MCF 10A (cell line): ENCODE measurements at regions not wholly inside any gene's neighbourhood (a gene's known extent, or its start where the extent isn't known, plus 50 kb on each side); places are given as distances from the start of the nearest gene placed in this dataset.

Experiments used
- BruUV-seq: library from RNA; stranded (reverse); fragments of 400-500 nt; replicated peaks from 2 replicates; lab custom pipeline; 2021; lab: Mats Ljungman, UMichigan
- CTCF ChIA-PET: fragments of 300-600 bp; sonication (Branson Sonifier 250); formaldehyde crosslinking; extraction: SDS; loops from one replicate; lab custom pipeline; 2021; ENCODE audit warnings: antibody characterized with exemption, inconsistent platforms; lab: Yijun Ruan, JAX
- POLR2A ChIA-PET: fragments of 300-600, 350-650 bp; sonication (Branson Sonifier 250); formaldehyde crosslinking; extraction: SDS; loops from one replicate; lab custom pipeline; 2020; ENCODE audit warnings: antibody characterized with exemption, inconsistent platforms; lab: Yijun Ruan, JAX
- DNase-seq: peaks from one replicate; pipeline ENCODE4 v3.0.0-alpha.2; 2018; ENCODE audit not compliant: unreplicated experiment
- H3K27ac Mint-ChIP-seq: one replicate; pipeline ENCODE4 v1.8.0; 2022; ENCODE audit warnings: mild to moderate bottlenecking, low read depth, mixed read lengths; ENCODE audit not compliant: unreplicated experiment
- H3K27me3 Mint-ChIP-seq: one replicate; pipeline ENCODE4 v1.8.0; 2022; ENCODE audit warnings: mixed read lengths; ENCODE audit not compliant: insufficient read depth, unreplicated experiment
- H3K36me3 Mint-ChIP-seq: one replicate; pipeline ENCODE4 v1.8.0; 2022; ENCODE audit warnings: mild to moderate bottlenecking, moderate library complexity, mixed read lengths; ENCODE audit not compliant: insufficient read depth, unreplicated experiment
- H3K4me1 Mint-ChIP-seq: one replicate; pipeline ENCODE4 v1.8.0; 2022; ENCODE audit warnings: mixed read lengths; ENCODE audit not compliant: insufficient read depth, unreplicated experiment
- H3K4me3 Mint-ChIP-seq: one replicate; pipeline ENCODE4 v1.8.0; 2022; ENCODE audit warnings: mild to moderate bottlenecking, moderate library complexity, mixed read lengths; ENCODE audit not compliant: unreplicated experiment
- H3K9me3 Mint-ChIP-seq: one replicate; pipeline ENCODE4 v1.8.0; 2022; ENCODE audit warnings: mixed read lengths; ENCODE audit not compliant: unreplicated experiment
- intact Hi-C: fragments of 100-400 bp; cut with micrococcal nuclease; formaldehyde crosslinking; loops from 2 replicates; pipeline ENCODE4 v1.14.1; 2022
- TF ChIP-seq, protein P1 (sequence below): fragments of 200-600 bp; IDR thresholded peaks from one replicate; pipeline ENCODE4 v1.8.0; 2022; ENCODE audit warnings: antibody characterized with exemption, mild to moderate bottlenecking; ENCODE audit not compliant: unreplicated experiment

DNA sequence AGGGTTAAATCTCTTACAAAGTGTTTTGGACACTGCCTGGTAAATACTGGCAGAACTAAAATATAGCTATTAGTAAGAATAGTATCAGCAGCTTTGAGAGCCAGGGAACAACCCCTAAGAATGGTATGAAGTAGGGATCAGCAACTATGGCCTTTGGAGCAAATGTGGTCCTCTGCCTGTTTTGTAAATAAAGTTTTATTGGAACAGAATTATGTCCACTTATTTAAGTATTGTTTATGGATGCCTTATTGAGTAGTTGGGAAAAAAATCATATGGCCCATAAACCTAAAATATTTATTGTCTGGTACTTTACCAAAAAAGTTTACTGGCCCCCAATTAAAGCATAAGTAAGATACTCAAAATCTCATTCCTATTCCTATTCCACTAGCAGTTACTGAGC lies 182.2 kb downstream of the PALM2AKAP2 start:
- no peak overlapping the region for H3K4me3 Mint-ChIP-seq
- TF ChIP-seq, protein P1, sequence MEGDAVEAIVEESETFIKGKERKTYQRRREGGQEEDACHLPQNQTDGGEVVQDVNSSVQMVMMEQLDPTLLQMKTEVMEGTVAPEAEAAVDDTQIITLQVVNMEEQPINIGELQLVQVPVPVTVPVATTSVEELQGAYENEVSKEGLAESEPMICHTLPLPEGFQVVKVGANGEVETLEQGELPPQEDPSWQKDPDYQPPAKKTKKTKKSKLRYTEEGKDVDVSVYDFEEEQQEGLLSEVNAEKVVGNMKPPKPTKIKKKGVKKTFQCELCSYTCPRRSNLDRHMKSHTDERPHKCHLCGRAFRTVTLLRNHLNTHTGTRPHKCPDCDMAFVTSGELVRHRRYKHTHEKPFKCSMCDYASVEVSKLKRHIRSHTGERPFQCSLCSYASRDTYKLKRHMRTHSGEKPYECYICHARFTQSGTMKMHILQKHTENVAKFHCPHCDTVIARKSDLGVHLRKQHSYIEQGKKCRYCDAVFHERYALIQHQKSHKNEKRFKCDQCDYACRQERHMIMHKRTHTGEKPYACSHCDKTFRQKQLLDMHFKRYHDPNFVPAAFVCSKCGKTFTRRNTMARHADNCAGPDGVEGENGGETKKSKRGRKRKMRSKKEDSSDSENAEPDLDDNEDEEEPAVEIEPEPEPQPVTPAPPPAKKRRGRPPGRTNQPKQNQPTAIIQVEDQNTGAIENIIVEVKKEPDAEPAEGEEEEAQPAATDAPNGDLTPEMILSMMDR, result no peak
- POLR2A ChIA-PET, result no interaction called here
- H3K9me3 Mint-ChIP-seq, result no peaks in the 10 kb centered on the region
- no peaks in the 10 kb centered on the region for H3K36me3 Mint-ChIP-seq
- H3K27ac Mint-ChIP-seq, result no peak overlapping the region
- BruUV-seq, result no TSS peak
- no peaks in the 10 kb centered on the region for H3K4me1 Mint-ChIP-seq
- H3K27me3 Mint-ChIP-seq, result no peaks in the 10 kb centered on the region
- intact Hi-C loops, result no loop called here
- no peak for DNase-seq
- CTCF ChIA-PET, result interaction anchor here (1.2 to 2.9 kb wide), 2 partner anchors 11 to 59 kb away, joined by 4 to 5 read pairs; no protein-coding TSS in a partner anchor

DNA sequence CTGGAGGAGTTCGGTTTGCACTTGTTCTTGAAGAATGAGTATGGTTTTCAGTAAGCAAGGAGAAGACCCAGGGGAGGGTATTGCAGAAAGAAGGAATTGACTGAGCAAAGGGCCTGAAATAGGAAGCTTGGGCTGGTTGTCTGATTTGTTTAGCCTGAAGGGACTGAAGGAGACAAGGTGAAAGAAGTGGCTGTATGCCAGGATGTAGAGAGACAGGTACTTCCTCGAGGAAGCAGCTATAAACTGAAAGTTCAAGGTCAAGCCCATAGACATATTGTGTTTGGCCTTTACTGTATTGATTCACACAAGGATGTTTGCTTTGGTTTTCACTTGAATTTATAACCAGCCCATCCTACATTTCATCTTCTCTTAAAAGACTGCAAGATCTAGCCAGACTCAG lies 183.1 kb downstream of the PALM2AKAP2 start:
- no TSS peak for BruUV-seq
- Mint-ChIP-seq H3K4me1 (no peaks in the 10 kb centered on the region), H3K9me3 (no peaks in the 10 kb centered on the region), H3K4me3 (no peak overlapping the region), H3K27me3 (no peaks in the 10 kb centered on the region), H3K36me3 (no peaks in the 10 kb centered on the region), H3K27ac (no peak overlapping the region)
- ChIA-PET POLR2A (no interaction called here), CTCF (interaction anchor here (1.2 to 2.9 kb wide), 2 partner anchors 12 to 60 kb away, joined by 4 to 5 read pairs; no protein-coding TSS in a partner anchor)
- TF ChIP-seq, protein P1, result no peak
- intact Hi-C loops, result no loop called here
- no peak for DNase-seq

DNA sequence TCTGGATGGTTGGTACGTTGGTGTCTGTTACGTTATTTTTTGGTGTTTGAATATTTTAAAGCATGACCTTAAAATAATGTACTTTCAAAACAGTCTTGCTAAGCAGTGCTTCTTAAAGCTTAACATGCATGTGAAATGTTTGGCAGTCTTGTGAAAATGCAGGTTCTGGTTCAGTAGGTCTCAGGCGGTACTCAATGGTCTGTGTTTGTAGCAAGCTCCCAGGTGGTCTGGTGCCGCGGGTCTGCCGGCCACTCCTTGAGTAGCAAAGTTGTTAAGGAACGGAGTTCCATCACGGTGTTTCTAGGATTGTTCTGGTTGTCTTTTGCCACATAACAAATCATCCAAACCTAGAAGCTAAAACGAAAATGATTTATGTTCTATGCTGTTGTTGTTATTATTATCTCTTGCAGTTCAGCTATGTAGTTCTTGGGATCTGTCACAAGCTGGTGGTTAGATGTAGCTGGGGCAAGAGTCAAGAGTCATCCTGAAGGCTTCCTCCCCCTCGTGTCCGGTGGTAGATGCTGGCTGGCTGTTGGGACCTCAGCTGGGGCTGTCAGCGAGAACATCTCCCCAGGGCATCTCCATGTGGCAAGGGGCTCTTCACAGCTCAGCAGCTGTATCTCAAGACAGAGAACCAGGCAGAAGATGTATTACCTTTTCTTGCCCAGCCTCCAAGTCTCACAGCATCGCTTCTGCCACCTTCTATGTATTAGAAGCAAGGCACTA lies 186.8 kb downstream of the PALM2AKAP2 start:
- CTCF ChIA-PET, result interaction anchor here (0.7 to 0.8 kb wide), 2 partner anchors 9 to 370 kb away, joined by 3 read pairs; no protein-coding TSS in a partner anchor
- no peaks in the 10 kb centered on the region for H3K27me3 Mint-ChIP-seq
- intact Hi-C loops, result no loop called here

More for the DNA sequence above, 186.8 kb downstream of the PALM2AKAP2 start:
- peaks cover 5% of the 10 kb centered on the region for H3K4me1 Mint-ChIP-seq
- TF ChIP-seq, protein P1, result no peak
- POLR2A ChIA-PET, result no interaction called here
- H3K36me3 Mint-ChIP-seq, result no peaks in the 10 kb centered on the region
- H3K4me3 Mint-ChIP-seq, result no peak overlapping the region
- BruUV-seq, result no TSS peak
- H3K9me3 Mint-ChIP-seq, result no peaks in the 10 kb centered on the region
- no peak overlapping the region for H3K27ac Mint-ChIP-seq
- DNase-seq, result no peak
